Fibroblast of mammary gland (primary cell): ENCODE measurements at regions not wholly inside any gene's neighbourhood (a gene's known extent, or its start where the extent isn't known, plus 50 kb on each side); places are given as distances from the start of the nearest gene placed in this dataset.

Experiments used
- DNase-seq: peaks from one replicate; pipeline ENCODE4 v3.0.0-alpha.2; 2010; ENCODE audit warnings: low read depth
- H3K4me3 ChIP-seq: 2 replicates; pipeline ENCODE4 v1.5.1; 2011; ENCODE audit warnings: low read depth, mild to moderate bottlenecking, low read length, moderate library complexity; ENCODE audit not compliant: control insufficient read depth
- CTCF ChIP-seq: conservative IDR thresholded peaks from 2 replicates; pipeline ENCODE4 v1.5.1; 2011; ENCODE audit warnings: low read depth, low read length, inconsistent platforms; ENCODE audit not compliant: control insufficient read depth, insufficient read depth

- no peak for TF ChIP-seq CTCF
- no peak overlapping the region for H3K4me3 ChIP-seq
- no peak for DNase-seq
These were observed 953.0 kb downstream of the GRID1 start for GRCh38 chr10:85413570-85413969.

- H3K4me3 ChIP-seq: no peak overlapping the region
- no peak for DNase-seq
- no peak for TF ChIP-seq CTCF
These were observed 945.9 kb downstream of the GRID1 start for GRCh38 chr10:85420501-85421191.

- no peak for TF ChIP-seq CTCF
- DNase-seq: no peak
- H3K4me3 ChIP-seq: no peak overlapping the region
These were observed 945.2 kb downstream of the GRID1 start for GRCh38 chr10:85421421-85421820.

- no peak for TF ChIP-seq CTCF
- no peak for DNase-seq
- H3K4me3 ChIP-seq: no peak overlapping the region
These were observed 937.5 kb downstream of the GRID1 start for GRCh38 chr10:85429126-85429525.

- no peak for DNase-seq
- no peak for TF ChIP-seq CTCF
- no peak overlapping the region for H3K4me3 ChIP-seq
These were observed 935.6 kb downstream of the GRID1 start for GRCh38 chr10:85430991-85431390.

GRCh38 chr10:85433248-85433647 lies 933.3 kb downstream of the GRID1 start:
- no peak for TF ChIP-seq CTCF
- no peak for DNase-seq
- no peak overlapping the region for H3K4me3 ChIP-seq

GRCh38 chr10:85444868-85445267 lies 921.7 kb downstream of the GRID1 start:
- H3K4me3 ChIP-seq: no peak overlapping the region
- no peak for TF ChIP-seq CTCF
- DNase-seq: no peak
